Hematopoietic multipotent progenitor cell treated with erythropoietin and hydrocortisone succinate and interleukin-3 and kit ligand, for 8 days (in vitro differentiated cells): ENCODE measurements at regions not wholly inside any gene's neighbourhood (a gene's known extent, or its start where the extent isn't known, plus 50 kb on each side); places are given as distances from the start of the nearest gene placed in this dataset.

ENCODE experiments used
- DNase-seq: peaks from one replicate; pipeline ENCODE4 v3.0.0-alpha.2; 2015

- no peak for DNase-seq
Measured at GRCh38 chr2:215615067-215615802, 179.4 kb upstream of the FN1 start.

- DNase-seq, result no peak
Measured at GRCh38 chr2:215614296-215614695, 178.4 kb upstream of the FN1 start.

- no peak for DNase-seq
Measured at GRCh38 chr2:215613888-215614287, 178.0 kb upstream of the FN1 start.

GRCh38 chr2:215613280-215613679 is 177.4 kb upstream of the FN1 start:
- no peak for DNase-seq

GRCh38 chr2:215612786-215613185 is 176.9 kb upstream of the FN1 start:
- no peak for DNase-seq

GRCh38 chr2:215611609-215612386 is 175.9 kb upstream of the FN1 start:
- DNase-seq, result no peak

- DNase-seq, result no peak
Measured at GRCh38 chr2:215609089-215610032, 173.5 kb upstream of the FN1 start.

GRCh38 chr2:215607766-215608165 is 171.9 kb upstream of the FN1 start:
- no peak for DNase-seq

- peak; percentile 7 for DNase-seq
Measured at GRCh38 chr2:215606219-215606618, 170.4 kb upstream of the FN1 start.

- DNase-seq, result no peak
Measured at GRCh38 chr2:215605214-215605613, 169.3 kb upstream of the FN1 start.

GRCh38 chr2:215604606-215605005 is 168.7 kb upstream of the FN1 start:
- no peak for DNase-seq

- DNase-seq, result no peak
Measured at GRCh38 chr2:215603440-215603839, 167.6 kb upstream of the FN1 start.

- DNase-seq, result no peak
Measured at GRCh38 chr2:215602997-215603396, 167.1 kb upstream of the FN1 start.

GRCh38 chr2:215601990-215602721 is 166.3 kb upstream of the FN1 start:
- no peak for DNase-seq

- no peak for DNase-seq
Measured at GRCh38 chr2:215601526-215601925, 165.7 kb upstream of the FN1 start.

GRCh38 chr2:215598376-215598975 is 162.6 kb upstream of the FN1 start:
- DNase-seq, result no peak

- DNase-seq, result no peak
Measured at GRCh38 chr2:215597577-215597976, 161.7 kb upstream of the FN1 start.

GRCh38 chr2:215594766-215595165 is 158.9 kb upstream of the FN1 start:
- no peak for DNase-seq

- no peak for DNase-seq
Measured at GRCh38 chr2:215590010-215590745, 154.3 kb upstream of the FN1 start.

- DNase-seq, result no peak
Measured at GRCh38 chr2:215583881-215584280, 148.0 kb upstream of the FN1 start.

- no peak for DNase-seq
Measured at GRCh38 chr2:215579809-215580208, 143.9 kb upstream of the FN1 start.
